Keratinocyte (primary cell): ENCODE measurements at regions not wholly inside any gene's neighbourhood (a gene's known extent, or its start where the extent isn't known, plus 50 kb on each side); places are given as distances from the start of the nearest gene placed in this dataset.
"Not testable (repeated sequence)": the region's sequence is repeated elsewhere in the genome, so short reads cannot be mapped to it uniquely, and the experiment has no call there.

Source experiments
- DNase-seq: peaks from one replicate; pipeline ENCODE4 v3.0.0-alpha.2; 2011; ENCODE audit warnings: low read depth, missing footprints, low spot score
- FAIRE-seq: peaks from 2 replicates; lab custom pipeline; 2011; peaks lifted over from hg19 to GRCh38; lab: Jason Lieb, UNC
- H2AFZ ChIP-seq: 2 replicates; pipeline ENCODE4 v1.6.0; 2012; ENCODE audit warnings: low read length, control low read depth, inconsistent platforms; ENCODE audit not compliant: control insufficient read depth
- H3K27ac ChIP-seq: 2 replicates; pipeline ENCODE4 v1.5.1; 2011; ENCODE audit warnings: low read length; ENCODE audit not compliant: control insufficient read depth, insufficient read depth
- H3K27me3 ChIP-seq: 3 replicates; pipeline ENCODE4 v1.6.0; 2011; ENCODE audit warnings: low read length; ENCODE audit not compliant: control insufficient read depth, insufficient read depth; ENCODE audit errors: extremely low read depth
- H3K36me3 ChIP-seq, 2 experiments: 2 replicates in 1 of 2; 3 replicates in 1 of 2; pipeline ENCODE4 v1.5.1; 2011; ENCODE audit warnings: low read length in 2 of 2, mild to moderate bottlenecking in 1 of 2; ENCODE audit not compliant: control insufficient read depth in 2 of 2, insufficient read depth in 2 of 2; ENCODE audit errors: extremely low read depth in 1 of 2
- H3K4me1 ChIP-seq: 3 replicates; pipeline ENCODE4 v1.5.1; 2011; ENCODE audit warnings: low read length; ENCODE audit not compliant: control insufficient read depth, insufficient read depth; ENCODE audit errors: extremely low read depth
- H3K4me2 ChIP-seq: 3 replicates; pipeline ENCODE4 v1.6.0; 2011; ENCODE audit warnings: low read depth, low read length; ENCODE audit not compliant: control insufficient read depth, insufficient read depth; ENCODE audit errors: extremely low read depth
- H3K4me3 ChIP-seq, 3 experiments: fragments of 200-600 bp in 1 of 3; sonication (generic) in 1 of 3; 2 replicates in 2 of 3; 3 replicates in 1 of 3; pipeline ENCODE4 v1.5.1; 2011 to 2016; ENCODE audit warnings: low read length in 3 of 3, mild to moderate bottlenecking in 3 of 3, control low read depth in 2 of 3, inconsistent platforms in 1 of 3, low read depth in 1 of 3, mixed read lengths in 1 of 3, mixed run types in 1 of 3, moderate library complexity in 1 of 3; ENCODE audit not compliant: control insufficient read depth in 2 of 3, insufficient read depth in 2 of 3; ENCODE audit errors: extremely low read depth in 1 of 3
- H3K79me2 ChIP-seq: 2 replicates; pipeline ENCODE4 v1.6.0; 2012; ENCODE audit warnings: low read length; ENCODE audit not compliant: control insufficient read depth, insufficient read depth
- H3K9ac ChIP-seq: 3 replicates; pipeline ENCODE4 v1.6.0; 2011; ENCODE audit warnings: low read length; ENCODE audit not compliant: control insufficient read depth, insufficient read depth; ENCODE audit errors: extremely low read depth
- H3K9me1 ChIP-seq: 3 replicates; pipeline ENCODE4 v1.6.0; 2011; ENCODE audit warnings: low read length; ENCODE audit not compliant: control insufficient read depth, insufficient read depth; ENCODE audit errors: extremely low read depth
- H3K9me3 ChIP-seq: 2 replicates; pipeline ENCODE4 v1.5.1; 2012; ENCODE audit warnings: low read depth, low read length; ENCODE audit not compliant: control insufficient read depth
- H4K20me1 ChIP-seq: 3 replicates; pipeline ENCODE4 v1.6.0; 2011; ENCODE audit warnings: low read length; ENCODE audit not compliant: control insufficient read depth, insufficient read depth; ENCODE audit errors: extremely low read depth
- EZH2 ChIP-seq: IDR thresholded peaks from one replicate; pipeline ENCODE4 v1.6.1; 2012; ENCODE audit warnings: inconsistent platforms, mild to moderate bottlenecking, low read length, moderate library complexity
- dilution Hi-C: fragments of 300-500 bp; cut with MboI; formaldehyde crosslinking; loops from one replicate; pipeline ENCODE4 v1.7.0; 2020; ENCODE audit warnings: low sequenced_read_pairs; ENCODE audit not compliant: extremely low pct_ligation_motif_present
- TF ChIP-seq, protein P1 (sequence below), 3 experiments: IDR thresholded peaks in 1 of 3; conservative IDR thresholded peaks in 1 of 3; optimal IDR thresholded peaks in 1 of 3; 2 replicates in 2 of 3; 3 replicates in 1 of 3; pipeline versions ENCODE3 to v1.5.1; 2011; ENCODE audit warnings: low read length in 3 of 3, mild to moderate bottlenecking in 3 of 3, moderate library complexity in 2 of 3, control low read depth in 1 of 3, inconsistent platforms in 1 of 3; ENCODE audit not compliant: insufficient read depth in 2 of 3; ENCODE audit errors: extremely low read depth in 1 of 3

DNA sequence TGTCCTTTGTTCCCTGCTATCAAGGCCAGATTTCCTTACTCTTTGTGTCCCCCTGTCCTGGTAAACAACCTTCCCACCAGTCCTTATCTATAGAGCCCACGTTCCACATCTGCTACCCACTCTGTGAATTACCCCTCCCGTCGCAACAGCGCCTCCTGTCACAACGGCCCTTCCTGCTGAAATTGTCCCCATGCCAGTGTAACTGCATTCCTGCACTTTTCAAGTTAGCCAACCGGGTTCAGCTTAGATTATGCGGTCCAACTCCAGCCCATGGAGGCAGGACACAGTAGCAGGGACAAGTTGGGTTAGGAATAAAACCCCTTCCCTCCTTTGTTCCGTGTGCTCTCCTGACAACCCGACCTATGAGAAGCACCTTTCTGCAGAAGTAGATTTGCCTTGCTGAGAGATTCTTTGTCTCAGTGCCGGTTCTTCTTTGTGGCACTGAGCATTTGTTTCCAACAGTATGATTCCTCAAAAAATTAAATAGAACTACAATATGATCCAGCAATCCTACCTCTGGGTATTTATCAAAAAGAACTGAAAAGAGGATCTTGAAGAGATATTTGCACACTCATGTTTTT, 180.3 kb downstream of the PTBP2 start:
- FAIRE-seq: no peak
- H3K36me3 ChIP-seq: no peaks in the 10 kb centered on the region
- no peaks in the 10 kb centered on the region for H4K20me1 ChIP-seq
- H3K4me2 ChIP-seq: no peak overlapping the region
- H3K9ac ChIP-seq: no peak overlapping the region
- DNase-seq: no peak
- H3K9me3 ChIP-seq: peaks cover 6% of the 10 kb centered on the region
- TF ChIP-seq, protein P1, sequence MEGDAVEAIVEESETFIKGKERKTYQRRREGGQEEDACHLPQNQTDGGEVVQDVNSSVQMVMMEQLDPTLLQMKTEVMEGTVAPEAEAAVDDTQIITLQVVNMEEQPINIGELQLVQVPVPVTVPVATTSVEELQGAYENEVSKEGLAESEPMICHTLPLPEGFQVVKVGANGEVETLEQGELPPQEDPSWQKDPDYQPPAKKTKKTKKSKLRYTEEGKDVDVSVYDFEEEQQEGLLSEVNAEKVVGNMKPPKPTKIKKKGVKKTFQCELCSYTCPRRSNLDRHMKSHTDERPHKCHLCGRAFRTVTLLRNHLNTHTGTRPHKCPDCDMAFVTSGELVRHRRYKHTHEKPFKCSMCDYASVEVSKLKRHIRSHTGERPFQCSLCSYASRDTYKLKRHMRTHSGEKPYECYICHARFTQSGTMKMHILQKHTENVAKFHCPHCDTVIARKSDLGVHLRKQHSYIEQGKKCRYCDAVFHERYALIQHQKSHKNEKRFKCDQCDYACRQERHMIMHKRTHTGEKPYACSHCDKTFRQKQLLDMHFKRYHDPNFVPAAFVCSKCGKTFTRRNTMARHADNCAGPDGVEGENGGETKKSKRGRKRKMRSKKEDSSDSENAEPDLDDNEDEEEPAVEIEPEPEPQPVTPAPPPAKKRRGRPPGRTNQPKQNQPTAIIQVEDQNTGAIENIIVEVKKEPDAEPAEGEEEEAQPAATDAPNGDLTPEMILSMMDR (optimal IDR thresholded peaks at IDR 0.05 in 1 of 3, IDR thresholded peaks at IDR 0.05 in 1 of 3, conservative IDR thresholded peaks at IDR 0.05 in 1 of 3; ENCODE audit: extremely low read depth in 1 of 3, insufficient read depth in 2 of 3, low read length in 3 of 3): no peak
- no peak for TF ChIP-seq EZH2
- H2AFZ ChIP-seq: no peak overlapping the region
- dilution Hi-C loops: no loop called here
- H3K4me3 ChIP-seq: no peak overlapping the region
- H3K79me2 ChIP-seq: no peaks in the 10 kb centered on the region
- H3K27me3 ChIP-seq: no peaks in the 10 kb centered on the region
- H3K4me1 ChIP-seq: no peaks in the 10 kb centered on the region
- no peaks in the 10 kb centered on the region for H3K9me1 ChIP-seq
- H3K27ac ChIP-seq: no peak overlapping the region

GRCh38 chr1:96912248-96912647, 190.7 kb downstream of the PTBP2 start:
- no peaks in the 10 kb centered on the region for H3K36me3 ChIP-seq
- H3K9me3 ChIP-seq: no peaks in the 10 kb centered on the region
- H3K4me2 ChIP-seq: no peak overlapping the region
- dilution Hi-C loops: no loop called here
- no peak overlapping the region for H3K4me3 ChIP-seq
- DNase-seq (no peak), FAIRE-seq (no peak)
- no peaks in the 10 kb centered on the region for H4K20me1 ChIP-seq
- no peaks in the 10 kb centered on the region for H3K79me2 ChIP-seq
- no peak overlapping the region for H3K27ac ChIP-seq
- no peak overlapping the region for H3K9ac ChIP-seq
- no peaks in the 10 kb centered on the region for H3K27me3 ChIP-seq
- H2AFZ ChIP-seq: no peak overlapping the region
- TF ChIP-seq, protein P1 (optimal IDR thresholded peaks at IDR 0.05 in 1 of 3, IDR thresholded peaks at IDR 0.05 in 1 of 3, conservative IDR thresholded peaks at IDR 0.05 in 1 of 3; ENCODE audit: extremely low read depth in 1 of 3, insufficient read depth in 2 of 3, low read length in 3 of 3): no peak
- no peak for TF ChIP-seq EZH2
- H3K9me1 ChIP-seq: no peaks in the 10 kb centered on the region
- H3K4me1 ChIP-seq: no peaks in the 10 kb centered on the region

DNA sequence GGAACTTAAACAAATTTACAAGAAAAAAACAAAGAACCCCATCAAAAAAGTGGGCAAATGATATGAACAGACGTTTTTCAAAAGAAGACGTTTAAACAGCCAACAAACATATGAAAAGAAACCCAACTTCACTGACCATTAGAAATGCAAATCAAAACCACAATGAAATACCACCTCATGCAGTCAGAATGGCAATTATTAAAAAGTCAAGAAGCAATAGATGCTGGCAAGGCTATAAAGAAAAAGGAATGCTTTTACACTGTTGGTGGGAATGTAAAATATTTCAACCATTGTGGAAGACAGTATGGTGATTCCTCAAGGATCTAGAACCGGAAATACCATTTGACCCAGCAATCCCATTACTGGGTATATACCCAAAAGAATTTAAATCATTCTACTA, 194.1 kb downstream of the PTBP2 start:
- dilution Hi-C loops, H3K4me3 ChIP-seq, H2AFZ ChIP-seq, DNase-seq, H3K4me1 ChIP-seq, H3K27me3 ChIP-seq, H3K9me3 ChIP-seq, H3K36me3 ChIP-seq, H3K9ac ChIP-seq, H3K9me1 ChIP-seq, H3K27ac ChIP-seq, H3K4me2 ChIP-seq, FAIRE-seq, H3K79me2 ChIP-seq, H4K20me1 ChIP-seq: not testable (repeated sequence)
